ENCODE measurements at regions not wholly inside any gene's neighbourhood (a gene's known extent, or its start where the extent isn't known, plus 50 kb on each side); places are given as distances from the start of the nearest gene placed in this dataset.

DNA sequence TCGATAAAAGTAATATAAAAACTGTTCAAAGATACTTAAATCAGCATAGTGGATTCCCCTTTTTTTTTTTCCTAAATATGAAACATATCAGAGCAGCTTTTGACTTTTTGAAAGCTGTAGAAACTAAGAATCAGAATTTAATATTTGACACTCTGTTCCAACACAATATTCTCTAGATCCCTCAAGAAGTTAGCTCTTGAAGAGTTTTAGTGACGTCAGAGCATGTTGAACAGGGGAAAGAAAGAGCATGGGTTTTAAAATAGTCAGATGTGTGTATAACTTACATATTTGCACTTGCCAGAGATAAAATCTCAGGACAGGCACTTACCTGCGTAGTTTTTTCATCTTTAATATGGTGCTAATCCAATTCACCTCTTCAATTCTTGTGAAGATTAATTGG is 75.2 kb upstream of the FBXL7 start:
- TF ChIP-seq POLR2A (IDR thresholded peaks at IDR 0.05): no peak
- TF ChIP-seq, protein P1, sequence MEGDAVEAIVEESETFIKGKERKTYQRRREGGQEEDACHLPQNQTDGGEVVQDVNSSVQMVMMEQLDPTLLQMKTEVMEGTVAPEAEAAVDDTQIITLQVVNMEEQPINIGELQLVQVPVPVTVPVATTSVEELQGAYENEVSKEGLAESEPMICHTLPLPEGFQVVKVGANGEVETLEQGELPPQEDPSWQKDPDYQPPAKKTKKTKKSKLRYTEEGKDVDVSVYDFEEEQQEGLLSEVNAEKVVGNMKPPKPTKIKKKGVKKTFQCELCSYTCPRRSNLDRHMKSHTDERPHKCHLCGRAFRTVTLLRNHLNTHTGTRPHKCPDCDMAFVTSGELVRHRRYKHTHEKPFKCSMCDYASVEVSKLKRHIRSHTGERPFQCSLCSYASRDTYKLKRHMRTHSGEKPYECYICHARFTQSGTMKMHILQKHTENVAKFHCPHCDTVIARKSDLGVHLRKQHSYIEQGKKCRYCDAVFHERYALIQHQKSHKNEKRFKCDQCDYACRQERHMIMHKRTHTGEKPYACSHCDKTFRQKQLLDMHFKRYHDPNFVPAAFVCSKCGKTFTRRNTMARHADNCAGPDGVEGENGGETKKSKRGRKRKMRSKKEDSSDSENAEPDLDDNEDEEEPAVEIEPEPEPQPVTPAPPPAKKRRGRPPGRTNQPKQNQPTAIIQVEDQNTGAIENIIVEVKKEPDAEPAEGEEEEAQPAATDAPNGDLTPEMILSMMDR (IDR thresholded peaks at IDR 0.05): no peak

Data from testis (tissue), 2 donors.